CD14-positive monocyte (primary cell): ENCODE measurements at regions not wholly inside any gene's neighbourhood (a gene's known extent, or its start where the extent isn't known, plus 50 kb on each side); places are given as distances from the start of the nearest gene placed in this dataset.

Experiments used
- DNase-seq, 3 donors: peaks; one replicate each; pipeline ENCODE4 v3.0.0-alpha.2; 2011 to 2022
- H2AFZ ChIP-seq: 2 replicates; pipeline ENCODE4 v1.6.0; 2012; ENCODE audit warnings: mild to moderate bottlenecking, low read depth, low read length, inconsistent platforms; ENCODE audit not compliant: insufficient read depth, poor library complexity, severe bottlenecking
- H3K27ac ChIP-seq, 2 donors: 1 replicate in 1 of 2; 2 replicates in 1 of 2; pipeline ENCODE4 v1.5.1; 2012 to 2013; ENCODE audit warnings: low read length in 2 of 2, control low read depth in 1 of 2, inconsistent platforms in 1 of 2, low read depth in 1 of 2, mild to moderate bottlenecking in 1 of 2
- H3K27me3 ChIP-seq, 2 donors: one replicate each; pipeline versions ENCODE4 v1.6.0 to v1.6.1; 2011 to 2013; ENCODE audit warnings: low read length in 2 of 2; ENCODE audit not compliant: control insufficient read depth in 2 of 2, insufficient read depth in 2 of 2
- H3K36me3 ChIP-seq, 2 donors: replicated peaks in 1 of 2; 1 replicate in 1 of 2; 2 replicates in 1 of 2; pipeline versions ENCODE4 v1.5.1 to v1.6.1; 2012 to 2013; ENCODE audit warnings: low read length in 2 of 2, control low read depth in 1 of 2, inconsistent platforms in 1 of 2, mild to moderate bottlenecking in 1 of 2; ENCODE audit not compliant: insufficient read depth in 2 of 2, control insufficient read depth in 1 of 2
- H3K4me1 ChIP-seq, 2 donors: 1 replicate in 1 of 2; 2 replicates in 1 of 2; pipeline versions ENCODE4 v1.5.1 to v1.6.1; 2012 to 2013; ENCODE audit warnings: low read length in 2 of 2, control low read depth in 1 of 2, inconsistent platforms in 1 of 2, mild to moderate bottlenecking in 1 of 2, moderate library complexity in 1 of 2; ENCODE audit not compliant: insufficient read depth in 2 of 2, control insufficient read depth in 1 of 2
- H3K4me2 ChIP-seq: replicated peaks from 2 replicates; pipeline ENCODE3; 2012; ENCODE audit warnings: low read length, moderate library complexity, mild to moderate bottlenecking; ENCODE audit not compliant: poor library complexity, severe bottlenecking; ENCODE audit errors: extremely low read depth
- H3K4me3 ChIP-seq, 3 experiments: fragments of 200-600 bp in 1 of 3; sonication (generic) in 1 of 3; replicated peaks in 1 of 3; 1 replicate in 2 of 3; 2 replicates in 1 of 3; pipeline ENCODE4 v1.5.1; 2011 to 2013; ENCODE audit warnings: low read length in 3 of 3, mild to moderate bottlenecking in 3 of 3, control low read depth in 2 of 3, low read depth in 2 of 3, inconsistent platforms in 1 of 3, moderate library complexity in 1 of 3
- H3K79me2 ChIP-seq: 2 replicates; pipeline ENCODE4 v1.6.0; 2012; ENCODE audit warnings: mild to moderate bottlenecking, control low read depth, inconsistent platforms, low read length, moderate library complexity; ENCODE audit not compliant: insufficient read depth
- H3K9ac ChIP-seq: 2 replicates; pipeline ENCODE4 v1.6.0; 2017; ENCODE audit warnings: low read length, mild to moderate bottlenecking; ENCODE audit not compliant: insufficient read depth, poor library complexity, severe bottlenecking
- H3K9me3 ChIP-seq, 2 donors: replicated peaks in 1 of 2; 1 replicate in 1 of 2; 2 replicates in 1 of 2; pipeline versions ENCODE4 v1.5.1 to v1.6.1; 2012 to 2013; ENCODE audit warnings: low read length in 2 of 2, control low read depth in 1 of 2; ENCODE audit not compliant: control insufficient read depth in 1 of 2, insufficient read depth in 1 of 2
- H4K20me1 ChIP-seq: 2 replicates; pipeline ENCODE4 v1.6.0; 2012; ENCODE audit warnings: mild to moderate bottlenecking, low read length, control low read depth, moderate library complexity; ENCODE audit not compliant: insufficient read depth
- H3K27ac Mint-ChIP-seq, 7 donors: one replicate each; pipeline ENCODE4 v1.8.0; 2020; ENCODE audit warnings: mild to moderate bottlenecking in 7 of 7, mixed read lengths in 7 of 7, moderate library complexity in 6 of 7, inconsistent platforms in 2 of 7
- H3K27me3 Mint-ChIP-seq, 3 donors: one replicate each; pipeline ENCODE4 v1.8.0; 2021 to 2022; ENCODE audit warnings: low read depth in 3 of 3, mild to moderate bottlenecking in 3 of 3, mixed read lengths in 3 of 3, moderate library complexity in 3 of 3, inconsistent platforms in 1 of 3
- H3K36me3 Mint-ChIP-seq, 2 donors: one replicate each; pipeline ENCODE4 v1.8.0; 2020; ENCODE audit warnings: mixed read lengths in 2 of 2, inconsistent platforms in 1 of 2, mild to moderate bottlenecking in 1 of 2
- H3K4me1 Mint-ChIP-seq: one replicate; pipeline ENCODE4 v1.8.0; 2020; ENCODE audit warnings: mild to moderate bottlenecking, mixed read lengths
- H3K4me3 Mint-ChIP-seq, 2 donors: one replicate each; pipeline ENCODE4 v1.8.0; 2020; ENCODE audit warnings: mild to moderate bottlenecking in 2 of 2, mixed read lengths in 2 of 2, moderate library complexity in 1 of 2
- H3K9me3 Mint-ChIP-seq, 7 donors: one replicate each; pipeline ENCODE4 v1.8.0; 2020 to 2022; ENCODE audit warnings: mixed read lengths in 7 of 7, mild to moderate bottlenecking in 6 of 7, moderate library complexity in 6 of 7, inconsistent platforms in 2 of 7
- CTCF ChIP-seq: fragments of 200-600 bp; IDR thresholded peaks from one replicate; pipeline ENCODE4 v1.8.0; 2022; ENCODE audit warnings: antibody characterized with exemption, mild to moderate bottlenecking
- WGBS: methylation state at CpG from one replicate; pipeline ENCODE4 v1.1.5; 2013; ENCODE audit warnings: missing lambda C conversion rate; ENCODE audit not compliant: insufficient coverage; 5-methylcytosine and 5-hydroxymethylcytosine counted together
- intact Hi-C, 2 donors: fragments of 100-400 bp; cut with micrococcal nuclease; formaldehyde crosslinking; loops; one replicate each; pipeline versions ENCODE4 v1.15.0 to v1.15.1; 2023

- H3K27ac Mint-ChIP-seq = no peak overlapping the region
Observed at GRCh38 chr4:3706565-3707422, 59.4 kb upstream of the ADRA2C start.

DNA sequence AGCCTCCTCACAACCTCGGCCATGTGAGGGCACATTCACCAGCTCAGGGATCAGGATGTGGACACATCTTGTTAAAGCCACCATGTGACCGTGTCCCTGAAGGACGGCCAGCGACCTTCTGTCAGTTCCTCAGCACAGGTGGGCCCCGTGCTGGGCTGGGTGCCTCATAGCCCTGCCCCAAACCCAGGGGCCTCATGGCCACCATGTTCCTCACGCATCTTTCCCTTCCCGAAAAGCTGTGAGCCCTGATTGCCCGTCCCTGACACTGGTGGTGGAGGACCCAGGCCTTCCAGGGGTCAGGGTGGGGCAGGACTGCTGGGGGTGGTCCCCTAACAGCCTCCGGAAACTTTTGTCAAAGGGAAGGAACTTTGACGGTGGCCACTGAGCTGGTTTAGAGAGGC lies 60.1 kb upstream of the ADRA2C start:
- H3K9ac ChIP-seq = no peak overlapping the region
- H3K4me3 Mint-ChIP-seq = no peak overlapping the region
- no peak overlapping the region for H2AFZ ChIP-seq
- no peaks in the 10 kb centered on the region for H3K9me3 Mint-ChIP-seq
- no peak overlapping the region for H3K27ac Mint-ChIP-seq
- WGBS = 88% methylated on average over 10 of the region's 10 CpGs
- TF ChIP-seq CTCF = no peak
- H3K36me3 ChIP-seq = no peaks in the 10 kb centered on the region
- H3K4me1 ChIP-seq = peaks cover 16% of the 10 kb centered on the region in 2 donors
- no peak overlapping the region for H3K4me2 ChIP-seq
- no peak for DNase-seq
- intact Hi-C loops = no loop called here
- H3K4me3 ChIP-seq = no peak overlapping the region
- no peaks in the 10 kb centered on the region for H4K20me1 ChIP-seq
- peaks cover 0 to 18% of the 10 kb centered on the region in 2 donors for H3K27me3 ChIP-seq
- H3K27me3 Mint-ChIP-seq = peaks cover 2 to 34% (median 24%) of the 10 kb centered on the region in 3 donors
- no peaks in the 10 kb centered on the region for H3K79me2 ChIP-seq
- peaks cover 15% of the 10 kb centered on the region for H3K4me1 Mint-ChIP-seq
- no peak overlapping the region for H3K27ac ChIP-seq
- H3K36me3 Mint-ChIP-seq = no peaks in the 10 kb centered on the region
- no peaks in the 10 kb centered on the region for H3K9me3 ChIP-seq

More at GRCh38 chr4:3706565-3707422, 59.4 kb upstream of the ADRA2C start:
- WGBS = 93% methylated on average over 8 of the region's 15 CpGs
- Histone ChIP-seq H3K27me3 (peaks cover 0 to 18% of the 10 kb centered on the region in 2 donors), H3K9me3 (no peaks in the 10 kb centered on the region), H3K4me2 (no peak overlapping the region), H2AFZ (no peak overlapping the region), H3K4me1 (peaks cover 16% of the 10 kb centered on the region in 2 donors), H4K20me1 (no peaks in the 10 kb centered on the region), H3K4me3 (no peak overlapping the region), H3K36me3 (no peaks in the 10 kb centered on the region), H3K9ac (no peak overlapping the region), H3K27ac (no peak overlapping the region), H3K79me2 (no peaks in the 10 kb centered on the region)
- TF ChIP-seq CTCF = no peak
- no peak for DNase-seq
- peaks cover 15% of the 10 kb centered on the region for H3K4me1 Mint-ChIP-seq
- H3K27me3 Mint-ChIP-seq = peaks cover 2 to 30% (median 24%) of the 10 kb centered on the region in 3 donors
- no peak overlapping the region for H3K4me3 Mint-ChIP-seq
- no peaks in the 10 kb centered on the region for H3K9me3 Mint-ChIP-seq
- no peaks in the 10 kb centered on the region for H3K36me3 Mint-ChIP-seq
- intact Hi-C loops = no loop called here
